H9 (cell line): ENCODE measurements at regions not wholly inside any gene's neighbourhood (a gene's known extent, or its start where the extent isn't known, plus 50 kb on each side); places are given as distances from the start of the nearest gene placed in this dataset.

Experiments
- DNase-seq: peaks from one replicate; pipeline ENCODE4 v3.0.0-alpha.2; 2017
- H2AFZ ChIP-seq: one replicate; pipeline ENCODE4 v1.6.1; 2013; ENCODE audit warnings: mild to moderate bottlenecking, low read length, control low read depth, moderate library complexity
- H2AK5ac ChIP-seq: 2 replicates; pipeline ENCODE4 v1.6.1; 2013; ENCODE audit warnings: low read length, control low read depth, mixed read lengths; ENCODE audit not compliant: insufficient read length
- H2BK120ac ChIP-seq: one replicate; pipeline ENCODE4 v1.6.1; 2013; ENCODE audit warnings: low read depth, mild to moderate bottlenecking, low read length, control low read depth, inconsistent platforms; ENCODE audit not compliant: poor library complexity, severe bottlenecking
- H2BK12ac ChIP-seq: 2 replicates; pipeline ENCODE4 v1.6.1; 2013; ENCODE audit warnings: low read length, control low read depth, mixed read lengths, low read depth; ENCODE audit not compliant: insufficient read length
- H2BK15ac ChIP-seq: 2 replicates; pipeline ENCODE4 v1.6.1; 2013; ENCODE audit warnings: low read depth, low read length, control low read depth
- H2BK20ac ChIP-seq: one replicate; pipeline ENCODE4 v1.6.1; 2013; ENCODE audit warnings: low read depth, mild to moderate bottlenecking, low read length, control low read depth, inconsistent platforms; ENCODE audit not compliant: poor library complexity, severe bottlenecking
- H2BK5ac ChIP-seq: 2 replicates; pipeline ENCODE4 v1.6.1; 2013; ENCODE audit warnings: low read length, control low read depth, mixed read lengths; ENCODE audit not compliant: insufficient read length
- H3K14ac ChIP-seq: 2 replicates; pipeline ENCODE4 v1.6.1; 2013; ENCODE audit warnings: low read length, control low read depth; ENCODE audit not compliant: insufficient read depth
- H3K18ac ChIP-seq: 2 replicates; pipeline ENCODE4 v1.6.1; 2013; ENCODE audit warnings: low read depth, mild to moderate bottlenecking, mixed read lengths, low read length, control low read depth; ENCODE audit not compliant: insufficient read length
- H3K23ac ChIP-seq: 2 replicates; pipeline ENCODE4 v1.6.1; 2013; ENCODE audit warnings: low read length, control low read depth, mixed read lengths, low read depth; ENCODE audit not compliant: insufficient read length
- H3K23me2 ChIP-seq: 2 replicates; pipeline ENCODE4 v1.6.1; 2013; ENCODE audit warnings: low read depth, mild to moderate bottlenecking, mixed read lengths, low read length, control low read depth; ENCODE audit not compliant: insufficient read length, poor library complexity, severe bottlenecking
- H3K27ac ChIP-seq: 2 replicates; pipeline ENCODE4 v1.5.1; 2013; ENCODE audit warnings: low read length, control low read depth, mixed read lengths, low read depth; ENCODE audit not compliant: insufficient read length
- H3K27me3 ChIP-seq: 2 replicates; pipeline ENCODE4 v1.6.1; 2013; ENCODE audit warnings: low read length, control low read depth, inconsistent platforms; ENCODE audit not compliant: insufficient read depth
- H3K4ac ChIP-seq: 2 replicates; pipeline ENCODE4 v1.6.1; 2013; ENCODE audit warnings: low read depth, mild to moderate bottlenecking, control low read depth, inconsistent platforms, low read length, moderate library complexity
- H3K4me1 ChIP-seq: 2 replicates; pipeline ENCODE4 v1.6.1; 2013; ENCODE audit warnings: low read length, control low read depth, inconsistent platforms; ENCODE audit not compliant: insufficient read depth
- H3K4me2 ChIP-seq: 2 replicates; pipeline ENCODE4 v1.6.1; 2013; ENCODE audit warnings: low read length, control low read depth, mixed read lengths; ENCODE audit not compliant: insufficient read length, insufficient read depth
- H3K56ac ChIP-seq: 2 replicates; pipeline ENCODE4 v1.6.1; 2013; ENCODE audit warnings: low read depth, mild to moderate bottlenecking, mixed read lengths, low read length, control low read depth; ENCODE audit not compliant: insufficient read length
- H3K79me1 ChIP-seq: 2 replicates; pipeline ENCODE4 v1.6.1; 2013; ENCODE audit warnings: low read depth, mild to moderate bottlenecking, moderate library complexity, low read length, control low read depth, inconsistent platforms; ENCODE audit not compliant: insufficient read depth, poor library complexity, severe bottlenecking
- H3K79me2 ChIP-seq: 2 replicates; pipeline ENCODE4 v1.6.1; 2013; ENCODE audit warnings: low read length, control low read depth, inconsistent platforms; ENCODE audit not compliant: insufficient read depth
- H3K9ac ChIP-seq: 2 replicates; pipeline ENCODE4 v1.6.1; 2013; ENCODE audit warnings: low read length, control low read depth, mixed read lengths; ENCODE audit not compliant: insufficient read length; ENCODE audit errors: extremely low read depth
- H3K9me3 ChIP-seq: one replicate; pipeline ENCODE4 v1.6.1; 2013; ENCODE audit warnings: low read depth, low read length, inconsistent platforms; ENCODE audit not compliant: control insufficient read depth
- H3T11ph ChIP-seq: one replicate; pipeline ENCODE4 v1.6.1; 2013; ENCODE audit warnings: mild to moderate bottlenecking, low read length, control low read depth, inconsistent platforms
- H4K20me1 ChIP-seq: one replicate; pipeline ENCODE4 v1.6.1; 2013; ENCODE audit not compliant: control insufficient read depth, insufficient read length, insufficient read depth
- H4K5ac ChIP-seq: 2 replicates; pipeline ENCODE4 v1.6.1; 2013; ENCODE audit warnings: low read depth, mild to moderate bottlenecking, mixed read lengths, low read length, control low read depth; ENCODE audit not compliant: insufficient read length
- H4K8ac ChIP-seq: replicated peaks from 2 replicates; pipeline ENCODE4 v1.6.1; 2013; ENCODE audit warnings: low read length, control low read depth, mixed read lengths, low read depth; ENCODE audit not compliant: insufficient read length
- H4K91ac ChIP-seq: 2 replicates; pipeline ENCODE4 v1.6.1; 2013; ENCODE audit warnings: low read depth, mild to moderate bottlenecking, moderate library complexity, mixed read lengths, low read length, control low read depth; ENCODE audit not compliant: insufficient read length
- H3K27ac Mint-ChIP-seq, 3 experiments: 2 replicates in 2 of 3; 3 replicates in 1 of 3; pipeline ENCODE4 v1.8.0; 2020 to 2021; ENCODE audit warnings: mixed read lengths in 3 of 3, mild to moderate bottlenecking in 1 of 3, moderate library complexity in 1 of 3
- H3K27me3 Mint-ChIP-seq: 2 replicates; pipeline ENCODE4 v1.8.0; 2021; ENCODE audit warnings: low read depth, mild to moderate bottlenecking, moderate library complexity, mixed read lengths
- H3K36me3 Mint-ChIP-seq, 3 experiments: 2 replicates in 2 of 3; 3 replicates in 1 of 3; pipeline ENCODE4 v1.8.0; 2020 to 2021; ENCODE audit warnings: low read depth in 3 of 3, mixed read lengths in 3 of 3; ENCODE audit not compliant: insufficient read depth in 1 of 3
- H3K4me1 Mint-ChIP-seq, 2 experiments: 2 replicates each; pipeline ENCODE4 v1.8.0; 2020; ENCODE audit warnings: mixed read lengths in 2 of 2
- H3K4me3 Mint-ChIP-seq, 2 experiments: 2 replicates in 1 of 2; 3 replicates in 1 of 2; pipeline ENCODE4 v1.8.0; 2020 to 2021; ENCODE audit warnings: mild to moderate bottlenecking in 2 of 2, mixed read lengths in 2 of 2, moderate library complexity in 1 of 2
- H3K9me3 Mint-ChIP-seq, 2 experiments: 2 replicates in 1 of 2; 3 replicates in 1 of 2; pipeline ENCODE4 v1.8.0; 2020; ENCODE audit warnings: mild to moderate bottlenecking in 2 of 2, mixed read lengths in 2 of 2, moderate library complexity in 1 of 2
- TF ChIP-seq, protein P1 (sequence below): fragments of 200-600 bp; sonication (generic); conservative IDR thresholded peaks from 3 replicates; pipeline ENCODE4 v1.8.0; 2021; ENCODE audit warnings: antibody characterized with exemption, mild to moderate bottlenecking

DNA sequence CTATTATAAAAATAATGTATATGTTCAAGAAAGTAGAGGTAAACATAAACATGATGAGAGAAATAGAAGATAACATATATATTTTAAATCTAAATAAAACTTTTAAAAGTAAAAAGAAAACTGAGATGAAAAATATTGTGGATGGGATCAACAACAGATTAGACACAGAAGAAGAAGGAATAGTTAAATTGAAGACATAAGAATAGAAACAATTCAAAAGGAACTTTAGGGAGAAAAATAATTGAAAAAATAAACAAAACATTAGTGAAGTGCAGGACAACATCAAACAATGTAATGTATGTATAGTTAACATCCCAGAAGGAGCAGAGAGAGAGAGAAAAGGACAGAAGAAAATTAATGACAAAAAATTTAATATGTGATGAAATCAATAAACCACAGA lies 228.1 kb upstream of the TNRC6C start:
- no peaks in the 10 kb centered on the region for H3K79me1 ChIP-seq
- H3K79me2 ChIP-seq = no peaks in the 10 kb centered on the region
- no peak overlapping the region for H3K27ac Mint-ChIP-seq
- H3K23ac ChIP-seq = no peak overlapping the region
- no peak overlapping the region for H2AK5ac ChIP-seq
- H3K9ac ChIP-seq = no peak overlapping the region
- no peak overlapping the region for H2BK12ac ChIP-seq
- no peak overlapping the region for H2BK120ac ChIP-seq
- no peak overlapping the region for H3K4me3 Mint-ChIP-seq
- H3K23me2 ChIP-seq = no peaks in the 10 kb centered on the region
- H3K4me1 Mint-ChIP-seq = peaks cover 17 to 27% of the 10 kb centered on the region in 2 experiments
- DNase-seq = no peak
- H4K91ac ChIP-seq = no peak overlapping the region
- no peak overlapping the region for H3K27ac ChIP-seq
- no peak overlapping the region for H3T11ph ChIP-seq
- no peak overlapping the region for H3K4me2 ChIP-seq
- no peaks in the 10 kb centered on the region for H4K20me1 ChIP-seq
- peaks cover 31 to 37% of the 10 kb centered on the region in 2 experiments for H3K9me3 Mint-ChIP-seq
- no peak overlapping the region for H3K56ac ChIP-seq
- peaks cover 57% of the 10 kb centered on the region for H3K27me3 Mint-ChIP-seq
- no peak overlapping the region for H2AFZ ChIP-seq
- peaks cover 11 to 22% (median 21%) of the 10 kb centered on the region in 3 experiments; a peak in 6 of 7 replicates for H3K36me3 Mint-ChIP-seq
- H3K27me3 ChIP-seq = peaks cover 2% of the 10 kb centered on the region; the same call in 1 of the 2 replicates
- no peak overlapping the region for H2BK5ac ChIP-seq
- H3K4me1 ChIP-seq = no peaks in the 10 kb centered on the region
- H3K18ac ChIP-seq = no peak overlapping the region
- no peak overlapping the region for H4K5ac ChIP-seq
- TF ChIP-seq, protein P1, sequence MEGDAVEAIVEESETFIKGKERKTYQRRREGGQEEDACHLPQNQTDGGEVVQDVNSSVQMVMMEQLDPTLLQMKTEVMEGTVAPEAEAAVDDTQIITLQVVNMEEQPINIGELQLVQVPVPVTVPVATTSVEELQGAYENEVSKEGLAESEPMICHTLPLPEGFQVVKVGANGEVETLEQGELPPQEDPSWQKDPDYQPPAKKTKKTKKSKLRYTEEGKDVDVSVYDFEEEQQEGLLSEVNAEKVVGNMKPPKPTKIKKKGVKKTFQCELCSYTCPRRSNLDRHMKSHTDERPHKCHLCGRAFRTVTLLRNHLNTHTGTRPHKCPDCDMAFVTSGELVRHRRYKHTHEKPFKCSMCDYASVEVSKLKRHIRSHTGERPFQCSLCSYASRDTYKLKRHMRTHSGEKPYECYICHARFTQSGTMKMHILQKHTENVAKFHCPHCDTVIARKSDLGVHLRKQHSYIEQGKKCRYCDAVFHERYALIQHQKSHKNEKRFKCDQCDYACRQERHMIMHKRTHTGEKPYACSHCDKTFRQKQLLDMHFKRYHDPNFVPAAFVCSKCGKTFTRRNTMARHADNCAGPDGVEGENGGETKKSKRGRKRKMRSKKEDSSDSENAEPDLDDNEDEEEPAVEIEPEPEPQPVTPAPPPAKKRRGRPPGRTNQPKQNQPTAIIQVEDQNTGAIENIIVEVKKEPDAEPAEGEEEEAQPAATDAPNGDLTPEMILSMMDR = no peak
- H4K8ac ChIP-seq = no peak overlapping the region
- no peak overlapping the region for H2BK15ac ChIP-seq
- no peak overlapping the region for H3K4ac ChIP-seq
- H3K9me3 ChIP-seq = no peaks in the 10 kb centered on the region
- no peak overlapping the region for H2BK20ac ChIP-seq
- H3K14ac ChIP-seq = no peak overlapping the region
